ENCODE measurements at regions not wholly inside any gene's neighbourhood (a gene's known extent, or its start where the extent isn't known, plus 50 kb on each side); places are given as distances from the start of the nearest gene placed in this dataset.

- TF ChIP-seq CTCF (conservative IDR thresholded peaks at IDR 0.05; ENCODE audit: low read depth, low read length), result no peak
- no peak for TF ChIP-seq RAD21 (IDR thresholded peaks at IDR 0.05; ENCODE audit: low read length)
- no peak for TF ChIP-seq POLR2A (IDR thresholded peaks at IDR 0.05; ENCODE audit: low read depth, low read length)
- TF ChIP-seq SMC3 (IDR thresholded peaks at IDR 0.05; ENCODE audit: low read depth, low read length), result no peak
- TF ChIP-seq BHLHE40 (IDR thresholded peaks at IDR 0.05; ENCODE audit: low read depth, low read length), result no peak
- no peak for TF ChIP-seq RCOR1 (IDR thresholded peaks at IDR 0.05; ENCODE audit: insufficient replicate concordance, low read length)
- no peak for TF ChIP-seq MXI1 (IDR thresholded peaks at IDR 0.05; ENCODE audit: borderline replicate concordance, low read depth, low read length)
- no peak for TF ChIP-seq CHD1 (IDR thresholded peaks at IDR 0.05; ENCODE audit: low read depth, low read length)
- TF ChIP-seq MAZ (IDR thresholded peaks at IDR 0.05; ENCODE audit: borderline replicate concordance, low read depth, low read length), result no peak
- no peak for TF ChIP-seq MAFK (IDR thresholded peaks at IDR 0.05; ENCODE audit: low read depth, low read length)
- TF ChIP-seq CEBPB (IDR thresholded peaks at IDR 0.05; ENCODE audit: low read depth, low read length), result no peak
- TF ChIP-seq RFX5 (IDR thresholded peaks at IDR 0.05; ENCODE audit: low read depth, low read length), result no peak
Observed at GRCh38 chr4:129543299-129543698, 447.3 kb downstream of the C4orf33 start.

Measured in IMR-90 (cell line).